PC-9 (cell line): ENCODE measurements at regions not wholly inside any gene's neighbourhood (a gene's known extent, or its start where the extent isn't known, plus 50 kb on each side); places are given as distances from the start of the nearest gene placed in this dataset.

Source experiments
- BruUV-seq: library from RNA; stranded (reverse); fragments of 400-500 nt; replicated peaks from 2 replicates; lab custom pipeline; 2021; lab: Mats Ljungman, UMichigan
- CTCF ChIA-PET: fragments of 300-600 bp; sonication (Branson Sonifier 250); formaldehyde crosslinking; loops from one replicate; lab custom pipeline; 2022; ENCODE audit warnings: antibody characterized with exemption; lab: Charles Lee
- POLR2A ChIA-PET: fragments of 300-600 bp; sonication (Branson Sonifier 250); formaldehyde crosslinking; loops from one replicate; lab custom pipeline; 2022; ENCODE audit warnings: antibody characterized with exemption; ENCODE audit not compliant: unreplicated experiment; lab: Charles Lee
- DNase-seq, 2 experiments: peaks; one replicate each; pipeline versions ENCODE4 v3.0.0 to v3.0.0-alpha.2; 2015 to 2022; ENCODE audit warnings: mixed read lengths in 1 of 2
- H2AFZ ChIP-seq: fragments of 200-600 bp; sonication (generic); 2 replicates; pipeline ENCODE4 v1.8.1; 2017; ENCODE audit warnings: antibody characterized with exemption
- H3F3A ChIP-seq: fragments of 200-600 bp; sonication (generic); 2 replicates; pipeline ENCODE4 v1.8.1; 2017; ENCODE audit warnings: antibody characterized with exemption, mild to moderate bottlenecking, low read depth; ENCODE audit not compliant: insufficient read depth
- H3K27ac ChIP-seq: fragments of 200-600 bp; sonication (generic); 2 replicates; pipeline ENCODE4 v1.6.1; 2016; ENCODE audit warnings: mixed run types
- H3K27me3 ChIP-seq: fragments of 200-600 bp; sonication (generic); 2 replicates; pipeline ENCODE4 v1.6.1; 2016; ENCODE audit warnings: low read depth, mixed run types; ENCODE audit not compliant: insufficient read depth
- H3K36me3 ChIP-seq: fragments of 200-600 bp; sonication (generic); 2 replicates; pipeline ENCODE4 v1.6.1; 2016; ENCODE audit warnings: low read depth, mixed run types
- H3K4me1 ChIP-seq: fragments of 200-600 bp; sonication (generic); replicated peaks from 2 replicates; pipeline ENCODE4 v1.6.1; 2016; ENCODE audit warnings: mixed run types; ENCODE audit not compliant: insufficient read depth
- H3K4me2 ChIP-seq: fragments of 200-600 bp; sonication (generic); 2 replicates; pipeline ENCODE4 v1.6.1; 2017; ENCODE audit warnings: mixed run types
- H3K4me3 ChIP-seq: fragments of 200-600 bp; sonication (generic); 2 replicates; pipeline ENCODE4 v1.6.1; 2016; ENCODE audit warnings: mixed run types
- H3K79me2 ChIP-seq: fragments of 200-600 bp; sonication (generic); 2 replicates; pipeline ENCODE4 v1.6.1; 2017; ENCODE audit warnings: low read depth, mixed run types
- H3K9me2 ChIP-seq: fragments of 200-600 bp; sonication (generic); 2 replicates; pipeline ENCODE4 v1.8.1; 2017; ENCODE audit warnings: mild to moderate bottlenecking; ENCODE audit not compliant: insufficient read depth
- H3K9me3 ChIP-seq: fragments of 200-600 bp; sonication (generic); 2 replicates; pipeline ENCODE4 v1.8.1; 2016; ENCODE audit warnings: low read depth; ENCODE audit not compliant: insufficient read depth
- H4K20me1 ChIP-seq: fragments of 200-600 bp; sonication (generic); 2 replicates; pipeline ENCODE4 v1.8.1; 2017; ENCODE audit not compliant: insufficient read depth
- EZH2 ChIP-seq: fragments of 200-600 bp; sonication (generic); IDR thresholded peaks from 2 replicates; pipeline ENCODE4 v1.8.0; 2017; ENCODE audit warnings: antibody characterized with exemption, low read depth
- intact Hi-C: fragments of 100-400 bp; cut with micrococcal nuclease; formaldehyde crosslinking; loops from one replicate; pipeline ENCODE4 v1.10.0; 2022; ENCODE audit not compliant: unreplicated experiment
- TF ChIP-seq, protein P1 (sequence below): fragments of 200-600 bp; sonication (generic); conservative IDR thresholded peaks from 2 replicates; pipeline ENCODE4 v1.6.1; 2017; ENCODE audit warnings: mixed run types, antibody characterized with exemption, mild to moderate bottlenecking, moderate library complexity

DNA sequence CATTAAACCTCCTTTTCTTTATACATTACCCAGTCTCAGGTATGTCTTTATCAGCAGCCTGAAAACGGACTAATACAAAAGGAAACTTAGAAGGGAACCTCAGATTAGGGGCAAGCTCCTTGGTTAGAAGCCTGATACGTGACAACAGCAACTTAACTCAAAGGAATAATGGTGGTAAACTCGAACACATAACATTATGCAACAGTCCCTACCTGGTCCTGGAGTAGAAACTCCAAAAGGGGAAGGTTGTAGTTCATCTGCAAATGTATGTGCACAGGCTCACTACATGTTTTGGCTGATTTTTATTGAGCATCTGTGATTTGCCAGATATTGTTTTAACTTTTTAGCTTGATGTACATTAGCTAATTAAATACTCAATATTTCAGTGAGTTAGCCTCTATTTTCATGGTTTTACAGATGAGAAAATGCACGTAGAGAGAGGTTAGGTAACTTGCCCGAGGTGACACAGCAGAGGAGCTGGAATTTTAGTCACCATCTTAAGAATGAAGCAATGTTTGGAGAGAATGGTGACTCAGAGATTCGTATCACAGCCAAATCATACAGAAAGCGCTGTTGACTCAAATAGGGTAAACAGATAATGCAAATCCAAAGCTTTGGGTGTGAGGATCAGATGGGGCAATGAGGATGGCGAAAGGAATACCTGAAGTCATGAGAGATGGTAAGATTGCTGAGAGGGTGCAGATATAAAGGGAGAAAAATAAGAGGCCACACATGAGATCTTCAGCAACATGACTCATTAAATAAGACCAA, 194.9 kb upstream of the RBFOX1 start:
- no peaks in the 10 kb centered on the region for H3K4me1 ChIP-seq
- no peaks in the 10 kb centered on the region for H4K20me1 ChIP-seq
- H3K27ac ChIP-seq = no peak overlapping the region
- DNase-seq = peak in 1 of 2 experiments; percentile 70
- H3K27me3 ChIP-seq = peaks cover 15% of the 10 kb centered on the region
- CTCF ChIA-PET = no interaction called here
- intact Hi-C loops = no loop called here
- POLR2A ChIA-PET = no interaction called here
- no peak for TF ChIP-seq EZH2
- TF ChIP-seq, protein P1, sequence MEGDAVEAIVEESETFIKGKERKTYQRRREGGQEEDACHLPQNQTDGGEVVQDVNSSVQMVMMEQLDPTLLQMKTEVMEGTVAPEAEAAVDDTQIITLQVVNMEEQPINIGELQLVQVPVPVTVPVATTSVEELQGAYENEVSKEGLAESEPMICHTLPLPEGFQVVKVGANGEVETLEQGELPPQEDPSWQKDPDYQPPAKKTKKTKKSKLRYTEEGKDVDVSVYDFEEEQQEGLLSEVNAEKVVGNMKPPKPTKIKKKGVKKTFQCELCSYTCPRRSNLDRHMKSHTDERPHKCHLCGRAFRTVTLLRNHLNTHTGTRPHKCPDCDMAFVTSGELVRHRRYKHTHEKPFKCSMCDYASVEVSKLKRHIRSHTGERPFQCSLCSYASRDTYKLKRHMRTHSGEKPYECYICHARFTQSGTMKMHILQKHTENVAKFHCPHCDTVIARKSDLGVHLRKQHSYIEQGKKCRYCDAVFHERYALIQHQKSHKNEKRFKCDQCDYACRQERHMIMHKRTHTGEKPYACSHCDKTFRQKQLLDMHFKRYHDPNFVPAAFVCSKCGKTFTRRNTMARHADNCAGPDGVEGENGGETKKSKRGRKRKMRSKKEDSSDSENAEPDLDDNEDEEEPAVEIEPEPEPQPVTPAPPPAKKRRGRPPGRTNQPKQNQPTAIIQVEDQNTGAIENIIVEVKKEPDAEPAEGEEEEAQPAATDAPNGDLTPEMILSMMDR = no peak
- no peaks in the 10 kb centered on the region for H3K79me2 ChIP-seq
- no peaks in the 10 kb centered on the region for H3K9me3 ChIP-seq
- H3K4me3 ChIP-seq = no peak overlapping the region
- H2AFZ ChIP-seq = no peak overlapping the region
- no peaks in the 10 kb centered on the region for H3K9me2 ChIP-seq
- BruUV-seq = no TSS peak
- no peaks in the 10 kb centered on the region for H3F3A ChIP-seq
- H3K36me3 ChIP-seq = no peaks in the 10 kb centered on the region
- no peak overlapping the region for H3K4me2 ChIP-seq

DNA sequence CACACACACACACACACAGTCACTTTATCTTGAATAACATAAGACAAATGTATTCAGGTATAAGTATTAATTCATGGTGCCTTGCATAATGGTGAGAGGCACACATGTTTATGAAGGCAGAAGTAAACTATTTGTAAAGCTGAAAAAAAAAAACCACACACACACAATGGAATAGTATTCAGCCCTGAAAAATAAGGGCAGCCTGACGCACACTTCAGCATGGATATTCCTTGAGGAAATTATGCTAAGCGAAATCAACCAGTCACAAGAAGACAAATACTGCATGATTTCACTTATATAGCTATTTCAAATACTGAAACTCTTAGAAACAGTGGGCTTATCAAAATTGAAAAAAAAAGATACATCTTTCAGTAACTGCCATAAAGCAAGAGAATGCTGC, 200.2 kb upstream of the RBFOX1 start:
- Histone ChIP-seq H2AFZ (no peak overlapping the region), H4K20me1 (no peaks in the 10 kb centered on the region), H3K36me3 (no peaks in the 10 kb centered on the region), H3K4me3 (no peak overlapping the region), H3K4me2 (no peak overlapping the region), H3K9me2 (no peaks in the 10 kb centered on the region), H3K27me3 (0 out of 2 replicates have a peak, but pooled peaks cover 4% of the 10 kb centered on the region), H3K27ac (no peak overlapping the region), H3K4me1 (no peaks in the 10 kb centered on the region), H3K79me2 (no peaks in the 10 kb centered on the region), H3F3A (no peaks in the 10 kb centered on the region), H3K9me3 (no peaks in the 10 kb centered on the region)
- TF ChIP-seq, protein P1 = no peak
- no peak for TF ChIP-seq EZH2
- POLR2A ChIA-PET = no interaction called here
- CTCF ChIA-PET = no interaction called here
- intact Hi-C loops = no loop called here
- DNase-seq = no peak
- BruUV-seq = no TSS peak

DNA sequence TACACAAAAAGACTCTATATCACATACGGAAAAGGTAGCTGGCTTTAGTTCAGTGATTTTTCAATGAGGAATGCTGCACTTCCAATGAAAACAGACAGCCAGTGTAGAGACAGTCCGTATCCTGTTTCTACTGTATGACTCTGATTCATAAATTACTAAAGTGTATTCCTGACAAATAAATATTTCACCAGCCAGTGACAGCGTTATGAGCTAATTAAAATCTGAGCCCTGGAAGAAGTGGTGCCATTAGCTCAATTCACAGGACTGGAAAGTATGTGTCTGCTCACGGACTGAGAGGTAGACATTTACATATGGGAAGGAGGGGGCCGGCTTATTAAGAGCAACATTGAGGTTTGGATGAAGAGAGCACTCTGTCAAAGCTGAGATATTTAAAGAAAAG, 207.9 kb upstream of the RBFOX1 start:
- DNase-seq = no peak
- no peak overlapping the region for H2AFZ ChIP-seq
- H3K79me2 ChIP-seq = no peaks in the 10 kb centered on the region
- no peaks in the 10 kb centered on the region for H3K9me3 ChIP-seq
- ChIA-PET CTCF (no interaction called here), POLR2A (no interaction called here)
- no peaks in the 10 kb centered on the region for H3F3A ChIP-seq
- H3K36me3 ChIP-seq = no peaks in the 10 kb centered on the region
- no peak overlapping the region for H3K27ac ChIP-seq
- H3K27me3 ChIP-seq = peaks cover 17% of the 10 kb centered on the region
- H3K4me3 ChIP-seq = no peak overlapping the region
- intact Hi-C loops = no loop called here
- no peaks in the 10 kb centered on the region for H3K4me1 ChIP-seq
- no peaks in the 10 kb centered on the region for H3K9me2 ChIP-seq
- TF ChIP-seq, protein P1 = no peak
- TF ChIP-seq EZH2 = no peak
- no TSS peak for BruUV-seq
- no peak overlapping the region for H3K4me2 ChIP-seq
- H4K20me1 ChIP-seq = no peaks in the 10 kb centered on the region
